ENCODE measurements at regions not wholly inside any gene's neighbourhood (a gene's known extent, or its start where the extent isn't known, plus 50 kb on each side); places are given as distances from the start of the nearest gene placed in this dataset.

GRCh38 chr21:43337901-43338655 lies 88.9 kb downstream of the SIK1 start:
- TF ChIP-seq CTCF (IDR thresholded peaks at IDR 0.05) (no peak), POLR2A (IDR thresholded peaks at IDR 0.05) (no peak)
